Upper lobe of left lung (tissue), 6 donors: ENCODE measurements at regions not wholly inside any gene's neighbourhood (a gene's known extent, or its start where the extent isn't known, plus 50 kb on each side); places are given as distances from the start of the nearest gene placed in this dataset.

Experiments used
- ATAC-seq, 2 donors: fragments of 200-7000 bp; cut with Tn5 transposase; one replicate each; pipeline ENCODE4 v1.9.1; 2022; ENCODE audit warnings: mild to moderate bottlenecking in 2 of 2, moderate library complexity in 2 of 2; ENCODE audit not compliant: low FRiP score in 2 of 2
- DNase-seq, 2 donors: peaks; one replicate each; pipeline ENCODE4 v3.0.0-alpha.2; 2019 to 2020
- H3K27ac ChIP-seq, 4 donors: fragments of 200-600 bp; sonication (generic); one replicate each; pipeline ENCODE4 v1.5.1; 2016 to 2019
- H3K27me3 ChIP-seq, 4 donors: fragments of 200-600 bp; sonication (generic); one replicate each; pipeline ENCODE4 v1.5.1; 2017 to 2019
- H3K36me3 ChIP-seq, 4 donors: fragments of 200-600 bp; sonication (generic); one replicate each; pipeline ENCODE4 v1.5.1; 2016 to 2019
- H3K4me1 ChIP-seq, 4 donors: fragments of 200-600 bp; sonication (generic); one replicate each; pipeline ENCODE4 v1.5.1; 2018 to 2019
- H3K4me3 ChIP-seq, 4 donors: fragments of 200-600 bp; sonication (generic); one replicate each; pipeline ENCODE4 v1.5.1; 2017 to 2019; ENCODE audit warnings: mild to moderate bottlenecking in 2 of 4, moderate library complexity in 1 of 4
- H3K9me3 ChIP-seq, 4 donors: fragments of 200-600 bp; sonication (generic); one replicate each; pipeline ENCODE4 v1.5.1; 2018 to 2019
- CTCF ChIP-seq, 6 experiments: fragments of 450-650 bp in 4 of 6; fragments of 200-600 bp in 2 of 6; sonication (generic) in 2 of 6; IDR thresholded peaks; one replicate each; pipeline ENCODE4 v1.5.1; 2016 to 2019; ENCODE audit warnings: antibody characterized with exemption in 6 of 6
- EP300 ChIP-seq, 4 donors: sonication (generic); formaldehyde crosslinking; IDR thresholded peaks; one replicate each; pipeline ENCODE4 v1.5.1; 2017; ENCODE audit warnings: antibody characterized with exemption in 4 of 4, control low read depth in 2 of 4
- POLR2A ChIP-seq, 4 donors: fragments of 450-650 bp; IDR thresholded peaks; one replicate each; pipeline ENCODE4 v1.5.1; 2016 to 2017; ENCODE audit warnings: antibody characterized with exemption in 4 of 4, mild to moderate bottlenecking in 2 of 4
- POLR2AphosphoS5 ChIP-seq, 2 donors: sonication (generic); formaldehyde crosslinking; IDR thresholded peaks; one replicate each; pipeline ENCODE4 v1.5.1; 2017; ENCODE audit warnings: antibody characterized with exemption in 2 of 2
- WGBS, 2 donors: methylation state at CpG; one replicate each; pipeline ENCODE4 v1.1.5; 2017 to 2018; 5-methylcytosine and 5-hydroxymethylcytosine counted together
- small RNA-seq, 4 donors: library from RNA; depleted of rRNA; stranded (forward); fragments of <200 nt; gene quantifications; one replicate each; pipeline ENCODE3, GENCODE V24; 2016
- donor health status: DM: no; HTN: no; CAD: no; lungs with moderate emphysema.
- donor health status: DM: no; HTN: yes; CAD: no; lungs with severe emphysema.

DNA sequence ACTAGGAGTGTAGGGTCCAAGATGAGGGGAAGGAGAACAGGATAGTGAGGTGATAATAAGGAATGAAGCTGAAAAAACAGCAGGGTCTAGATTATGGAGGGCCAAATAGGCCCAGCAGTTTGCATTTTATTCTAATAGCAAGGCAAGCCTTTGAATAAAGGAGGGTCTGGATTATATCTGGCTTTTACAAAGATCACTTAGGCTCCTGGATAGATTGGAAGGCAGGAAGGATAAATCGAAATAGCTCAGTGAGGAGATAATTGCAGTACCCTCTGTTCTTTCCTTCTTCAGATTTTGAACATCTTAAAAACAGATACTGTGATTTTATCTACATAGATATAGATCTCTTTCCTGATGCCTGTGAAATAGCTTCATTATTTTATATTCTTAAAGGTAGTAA lies 53.8 kb upstream of the PTGFR start:
- Histone ChIP-seq H3K27ac (no peak overlapping the region), H3K27me3 (no peaks in the 10 kb centered on the region), H3K4me1 (no peaks in the 10 kb centered on the region), H3K4me3 (no peak overlapping the region), H3K36me3 (no peaks in the 10 kb centered on the region), H3K9me3 (no peaks in the 10 kb centered on the region)
- 68 to 76% methylated on average over 1 of the region's 1 CpG for WGBS, 2 donors
- ATAC-seq (no peak), DNase-seq (no peak)
- TF ChIP-seq CTCF (IDR thresholded peaks at IDR 0.05) (no peak), POLR2AphosphoS5 (IDR thresholded peaks at IDR 0.05) (no peak), POLR2A (IDR thresholded peaks at IDR 0.05) (no peak), EP300 (IDR thresholded peaks at IDR 0.05) (no peak)

GRCh38 chr1:78437396-78437795 lies 53.4 kb upstream of the PTGFR start:
- ATAC-seq (no peak), DNase-seq (no peak)
- WGBS, 2 donors: 51 to 63% methylated on average over 5 of the region's 5 CpGs
- Histone ChIP-seq H3K27me3 (no peaks in the 10 kb centered on the region), H3K9me3 (no peaks in the 10 kb centered on the region), H3K27ac (no peak overlapping the region), H3K36me3 (no peaks in the 10 kb centered on the region), H3K4me1 (no peaks in the 10 kb centered on the region), H3K4me3 (no peak overlapping the region)
- TF ChIP-seq POLR2AphosphoS5 (IDR thresholded peaks at IDR 0.05) (no peak), EP300 (IDR thresholded peaks at IDR 0.05) (no peak), POLR2A (IDR thresholded peaks at IDR 0.05) (no peak), CTCF (IDR thresholded peaks at IDR 0.05) (no peak)

GRCh38 chr1:78437941-78438340 lies 52.8 kb upstream of the PTGFR start:
- TF ChIP-seq EP300 (IDR thresholded peaks at IDR 0.05) (no peak), CTCF (IDR thresholded peaks at IDR 0.05) (no peak), POLR2A (IDR thresholded peaks at IDR 0.05) (no peak), POLR2AphosphoS5 (IDR thresholded peaks at IDR 0.05) (no peak)
- H3K9me3 ChIP-seq: no peaks in the 10 kb centered on the region
- 75 to 82% methylated on average over 1 of the region's 1 CpG for WGBS, 2 donors
- no peak overlapping the region for H3K27ac ChIP-seq
- no peaks in the 10 kb centered on the region for H3K36me3 ChIP-seq
- DNase-seq: no peak
- H3K4me1 ChIP-seq: no peaks in the 10 kb centered on the region
- H3K4me3 ChIP-seq: no peak overlapping the region
- H3K27me3 ChIP-seq: no peaks in the 10 kb centered on the region
- ATAC-seq: no peak

- Histone ChIP-seq H3K4me3 (no peak overlapping the region), H3K27ac (no peak overlapping the region), H3K9me3 (no peaks in the 10 kb centered on the region), H3K27me3 (no peaks in the 10 kb centered on the region), H3K4me1 (no peaks in the 10 kb centered on the region), H3K36me3 (no peaks in the 10 kb centered on the region)
- DNase-seq (no peak), ATAC-seq (peak in 1 of 2 donors; percentile 31)
- WGBS, 2 donors: 62 to 65% methylated on average over 2 of the region's 2 CpGs
- no peak for TF ChIP-seq POLR2AphosphoS5 (IDR thresholded peaks at IDR 0.05)
- TF ChIP-seq EP300 (IDR thresholded peaks at IDR 0.05): no peak
- no peak for TF ChIP-seq CTCF (IDR thresholded peaks at IDR 0.05)
- no peak for TF ChIP-seq POLR2A (IDR thresholded peaks at IDR 0.05)
Measured at GRCh38 chr1:78440381-78440793, 50.4 kb upstream of the PTGFR start.

Small RNAs in the stretch of these regions (small RNA-seq; reads per million reads assigned to genes)
- gene AC096531.1: 0 reads per million in 4 donors
- gene RNA5SP23: 0.06 to 0.22 (median 0.10) reads per million in 4 donors
